ENCODE measurements at regions not wholly inside any gene's neighbourhood (a gene's known extent, or its start where the extent isn't known, plus 50 kb on each side); places are given as distances from the start of the nearest gene placed in this dataset.

DNA sequence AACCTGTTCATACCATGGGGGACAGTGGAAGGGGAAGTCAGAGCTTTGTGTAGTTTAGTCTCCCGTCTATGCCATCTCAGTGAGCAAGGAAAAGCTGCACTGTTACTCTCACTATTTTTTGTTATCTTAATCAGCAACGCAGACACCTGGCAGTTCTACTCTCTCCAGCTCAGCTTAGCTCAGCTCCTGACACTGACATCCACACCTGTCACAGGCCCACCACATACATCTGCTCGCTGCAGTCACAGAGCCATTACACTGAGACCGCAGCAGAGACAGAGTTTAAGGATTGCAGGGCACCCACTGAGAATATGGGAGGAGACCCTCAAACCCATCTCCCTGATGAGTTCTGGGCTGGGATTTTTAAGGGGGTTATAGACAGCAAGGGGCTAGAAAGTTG, 257.3 kb upstream of the AKR1E2 start:
- Mint-ChIP-seq H3K36me3 (no peaks in the 10 kb centered on the region), H3K27me3 (peaks cover 3 to 6% of the 10 kb centered on the region in 2 donors), H3K9me3 (no peaks in the 10 kb centered on the region), H3K4me3 (no peak overlapping the region), H3K27ac (no peak overlapping the region), H3K4me1 (no peaks in the 10 kb centered on the region)
- Histone ChIP-seq H3K9me3 (no peaks in the 10 kb centered on the region), H3K4me3 (ENCODE audit: control insufficient read depth in 1 of 2, extremely low read depth in 1 of 2, low read length in 1 of 2) (no peak overlapping the region), H3K27me3 (replicated peaks in 1 of 2; ENCODE audit: control insufficient read depth in 2 of 2, extremely low read depth in 1 of 2, insufficient read depth in 2 of 2, low read length in 1 of 2) (peaks cover 0 to 4% of the 10 kb centered on the region in 2 experiments), H3K36me3 (ENCODE audit: control insufficient read depth in 2 of 2, extremely low read depth in 1 of 2, insufficient read depth in 1 of 2, low read length in 1 of 2) (no peaks in the 10 kb centered on the region), H3K4me1 (ENCODE audit: control insufficient read depth in 1 of 2, extremely low read depth in 1 of 2, insufficient read depth in 2 of 2, low read length in 2 of 2) (no peaks in the 10 kb centered on the region), H3K27ac (ENCODE audit: low read length) (no peak overlapping the region)
- ATAC-seq (replicated peaks in 1 of 4), result no peak
- WGBS (ENCODE audit: insufficient coverage), result 50% methylated on average over 1 of the region's 4 CpGs
- ChIA-PET POLR2A (no interaction called here), CTCF (no interaction called here)
- no peak for DNase-seq

DNA sequence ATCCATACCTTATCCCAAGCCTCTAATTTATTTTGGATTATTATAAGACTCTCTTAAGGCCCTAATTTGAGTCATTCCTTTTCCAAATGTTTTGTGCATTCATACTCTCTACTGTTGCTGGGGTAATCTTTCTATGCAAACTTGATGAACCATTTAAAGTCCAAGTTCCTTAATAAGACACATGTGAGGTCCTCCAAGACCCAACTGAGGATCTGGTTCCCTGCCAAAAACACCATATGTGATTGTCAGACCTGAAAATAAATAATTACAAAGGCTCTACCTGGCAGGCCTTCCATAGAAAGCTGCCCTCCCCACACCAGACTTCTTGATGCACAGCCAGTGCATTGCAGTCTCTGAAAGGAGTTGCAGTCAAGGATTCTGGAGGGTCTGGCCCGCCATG, 257.9 kb upstream of the AKR1E2 start:
- Mint-ChIP-seq H3K27ac (no peak overlapping the region), H3K4me1 (no peaks in the 10 kb centered on the region), H3K36me3 (no peaks in the 10 kb centered on the region), H3K4me3 (no peak overlapping the region), H3K9me3 (no peaks in the 10 kb centered on the region), H3K27me3 (peaks cover 3 to 9% of the 10 kb centered on the region in 2 donors)
- DNase-seq (no peak), ATAC-seq (replicated peaks in 1 of 4) (no peak)
- peaks cover 0 to 3% of the 10 kb centered on the region in 2 experiments for H3K27me3 ChIP-seq (replicated peaks in 1 of 2; ENCODE audit: control insufficient read depth in 2 of 2, extremely low read depth in 1 of 2, insufficient read depth in 2 of 2, low read length in 1 of 2)
- H3K36me3 ChIP-seq (ENCODE audit: control insufficient read depth in 2 of 2, extremely low read depth in 1 of 2, insufficient read depth in 1 of 2, low read length in 1 of 2), result no peaks in the 10 kb centered on the region
- no peaks in the 10 kb centered on the region for H3K9me3 ChIP-seq
- no peaks in the 10 kb centered on the region for H3K4me1 ChIP-seq (ENCODE audit: control insufficient read depth in 1 of 2, extremely low read depth in 1 of 2, insufficient read depth in 2 of 2, low read length in 2 of 2)
- CTCF ChIA-PET, result no interaction called here
- no CpG with 5 or more reads among the region's 1 CpG for WGBS (ENCODE audit: insufficient coverage)
- POLR2A ChIA-PET, result no interaction called here
- H3K27ac ChIP-seq (ENCODE audit: low read length), result no peak overlapping the region
- no peak overlapping the region for H3K4me3 ChIP-seq (ENCODE audit: control insufficient read depth in 1 of 2, extremely low read depth in 1 of 2, low read length in 1 of 2)

DNA sequence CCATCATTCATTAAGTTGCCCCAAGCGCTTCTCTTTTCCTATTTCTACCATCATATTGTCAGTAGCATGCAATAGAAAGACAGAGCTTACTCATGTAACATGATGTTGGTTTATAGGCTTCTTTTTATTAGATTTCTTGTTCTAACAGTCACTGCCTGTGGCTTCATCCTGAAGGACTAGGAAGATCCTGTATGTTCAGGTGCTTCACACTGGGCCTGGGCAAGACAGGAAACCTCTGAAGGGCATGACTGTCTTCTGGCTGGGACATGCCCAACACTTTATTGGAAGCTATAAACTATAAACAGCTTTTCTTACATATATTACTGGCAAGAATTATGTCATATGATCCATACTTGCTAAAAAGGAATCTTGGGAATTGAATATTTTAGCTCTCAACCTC, 258.4 kb upstream of the AKR1E2 start:
- no peaks in the 10 kb centered on the region for H3K9me3 ChIP-seq
- no CpG with 5 or more reads among the region's 1 CpG for WGBS (ENCODE audit: insufficient coverage)
- H3K4me3 Mint-ChIP-seq, result no peak overlapping the region
- no peak overlapping the region for H3K27ac Mint-ChIP-seq
- ChIA-PET POLR2A (no interaction called here), CTCF (no interaction called here)
- peaks cover 0 to 3% of the 10 kb centered on the region in 2 experiments for H3K27me3 ChIP-seq (replicated peaks in 1 of 2; ENCODE audit: control insufficient read depth in 2 of 2, extremely low read depth in 1 of 2, insufficient read depth in 2 of 2, low read length in 1 of 2)
- ATAC-seq (replicated peaks in 1 of 4) (no peak), DNase-seq (no peak)
- no peak overlapping the region for H3K4me3 ChIP-seq (ENCODE audit: control insufficient read depth in 1 of 2, extremely low read depth in 1 of 2, low read length in 1 of 2)
- H3K36me3 Mint-ChIP-seq, result no peaks in the 10 kb centered on the region
- no peak overlapping the region for H3K27ac ChIP-seq (ENCODE audit: low read length)
- H3K36me3 ChIP-seq (ENCODE audit: control insufficient read depth in 2 of 2, extremely low read depth in 1 of 2, insufficient read depth in 1 of 2, low read length in 1 of 2), result no peaks in the 10 kb centered on the region
- no peaks in the 10 kb centered on the region for H3K9me3 Mint-ChIP-seq
- H3K4me1 Mint-ChIP-seq, result no peaks in the 10 kb centered on the region
- H3K4me1 ChIP-seq (ENCODE audit: control insufficient read depth in 1 of 2, extremely low read depth in 1 of 2, insufficient read depth in 2 of 2, low read length in 2 of 2), result no peaks in the 10 kb centered on the region
- H3K27me3 Mint-ChIP-seq, result peaks cover 3 to 10% of the 10 kb centered on the region in 2 donors

DNA sequence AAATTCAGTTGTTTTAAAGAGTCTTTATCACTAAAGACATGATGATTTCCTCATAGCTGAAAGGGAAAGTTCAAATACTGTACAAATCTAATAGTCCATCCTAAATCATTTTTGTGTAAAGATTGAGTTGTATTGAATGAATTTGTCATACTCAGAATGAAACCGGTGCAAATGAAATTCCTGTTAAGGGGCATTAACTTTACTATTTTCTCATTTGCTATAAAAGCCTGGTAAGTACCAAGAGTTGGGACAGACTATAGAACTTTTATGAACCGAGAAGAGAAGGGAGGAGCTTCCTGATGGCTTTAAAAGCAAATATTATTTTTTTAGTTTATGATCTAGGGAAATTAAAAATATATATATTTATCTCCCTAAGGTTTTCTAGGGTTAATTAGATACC, 260.0 kb upstream of the AKR1E2 start:
- peaks cover 0 to under 1% (median 0%) of the 10 kb centered on the region in 3 donors for H3K9me3 Mint-ChIP-seq
- CTCF ChIA-PET, result no interaction called here
- WGBS (ENCODE audit: insufficient coverage), result no CpG with 5 or more reads among the region's 2 CpGs
- H3K4me3 ChIP-seq (ENCODE audit: control insufficient read depth in 1 of 2, extremely low read depth in 1 of 2, low read length in 1 of 2), result no peak overlapping the region
- H3K4me3 Mint-ChIP-seq, result no peak overlapping the region
- H3K4me1 ChIP-seq (ENCODE audit: control insufficient read depth in 1 of 2, extremely low read depth in 1 of 2, insufficient read depth in 2 of 2, low read length in 2 of 2), result no peaks in the 10 kb centered on the region
- no peaks in the 10 kb centered on the region for H3K36me3 Mint-ChIP-seq
- H3K27ac ChIP-seq (ENCODE audit: low read length), result no peak overlapping the region
- H3K4me1 Mint-ChIP-seq, result no peaks in the 10 kb centered on the region
- peaks cover 0 to 3% of the 10 kb centered on the region in 2 experiments for H3K27me3 ChIP-seq (replicated peaks in 1 of 2; ENCODE audit: control insufficient read depth in 2 of 2, extremely low read depth in 1 of 2, insufficient read depth in 2 of 2, low read length in 1 of 2)
- peaks cover 5 to 8% of the 10 kb centered on the region in 2 donors for H3K27me3 Mint-ChIP-seq
- H3K27ac Mint-ChIP-seq, result no peak overlapping the region
- POLR2A ChIA-PET, result no interaction called here
- no peaks in the 10 kb centered on the region for H3K36me3 ChIP-seq (ENCODE audit: control insufficient read depth in 2 of 2, extremely low read depth in 1 of 2, insufficient read depth in 1 of 2, low read length in 1 of 2)
- ATAC-seq (replicated peaks in 1 of 4), result no peak
- DNase-seq, result no peak
- H3K9me3 ChIP-seq, result no peaks in the 10 kb centered on the region

DNA sequence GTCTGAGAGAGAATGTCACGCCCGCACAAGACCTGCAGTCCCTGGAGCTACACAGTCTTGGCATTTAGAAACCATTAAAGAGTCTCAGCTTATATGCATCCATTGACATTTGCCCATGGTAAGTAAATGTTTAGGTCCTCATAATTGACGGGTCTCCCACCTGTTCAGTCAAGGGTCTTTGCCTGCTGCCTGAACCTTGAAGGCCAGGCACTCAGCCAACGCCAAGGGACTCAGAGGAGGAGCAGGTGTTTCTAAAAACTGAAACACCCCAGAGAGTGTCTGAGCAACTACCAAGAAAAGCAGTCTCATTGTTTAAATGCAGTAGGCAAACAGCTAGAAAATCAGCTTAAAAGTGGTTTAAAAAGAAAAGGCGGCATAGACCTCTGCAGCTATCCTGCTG, 264.7 kb upstream of the AKR1E2 start:
- WGBS (ENCODE audit: insufficient coverage), result 79% methylated on average over 2 of the region's 5 CpGs
- CTCF ChIA-PET, result no interaction called here
- POLR2A ChIA-PET, result no interaction called here
- H3K9me3 ChIP-seq, result no peaks in the 10 kb centered on the region
- Mint-ChIP-seq H3K4me3 (no peak overlapping the region), H3K36me3 (no peaks in the 10 kb centered on the region), H3K27me3 (peaks cover 5 to 7% of the 10 kb centered on the region in 2 donors), H3K27ac (no peak overlapping the region), H3K9me3 (peaks cover 0 to 10% (median 5%) of the 10 kb centered on the region in 3 donors), H3K4me1 (no peaks in the 10 kb centered on the region)
- peaks cover 0 to 3% of the 10 kb centered on the region in 2 experiments for H3K27me3 ChIP-seq (replicated peaks in 1 of 2; ENCODE audit: control insufficient read depth in 2 of 2, extremely low read depth in 1 of 2, insufficient read depth in 2 of 2, low read length in 1 of 2)
- no peaks in the 10 kb centered on the region for H3K4me1 ChIP-seq (ENCODE audit: control insufficient read depth in 1 of 2, extremely low read depth in 1 of 2, insufficient read depth in 2 of 2, low read length in 2 of 2)
- no peak for ATAC-seq (replicated peaks in 1 of 4)
- H3K36me3 ChIP-seq (ENCODE audit: control insufficient read depth in 2 of 2, extremely low read depth in 1 of 2, insufficient read depth in 1 of 2, low read length in 1 of 2), result no peaks in the 10 kb centered on the region
- H3K27ac ChIP-seq (ENCODE audit: low read length), result no peak overlapping the region
- no peak overlapping the region for H3K4me3 ChIP-seq (ENCODE audit: control insufficient read depth in 1 of 2, extremely low read depth in 1 of 2, low read length in 1 of 2)
- DNase-seq, result no peak

DNA sequence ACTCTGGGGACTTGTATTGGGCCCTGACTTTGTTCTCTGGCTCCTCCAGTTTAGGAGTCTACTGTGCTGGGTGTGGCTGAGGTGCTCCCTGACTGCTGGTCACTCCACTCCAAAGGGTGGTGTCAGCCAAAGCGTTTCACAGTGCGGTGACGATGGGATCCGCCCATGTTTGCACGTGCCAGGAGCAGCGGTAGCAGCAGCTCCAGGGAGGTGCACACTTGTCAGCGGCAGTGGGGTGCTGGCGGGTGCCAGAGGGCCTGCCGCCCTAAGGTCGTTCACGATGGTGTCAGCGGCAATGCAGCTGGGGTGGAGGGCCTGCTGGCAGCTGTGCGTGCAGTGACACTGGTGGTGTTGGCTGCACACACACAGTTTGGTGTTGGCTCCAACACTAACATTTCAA, 268.5 kb upstream of the AKR1E2 start:
- Histone ChIP-seq H3K4me3 (ENCODE audit: control insufficient read depth in 1 of 2, extremely low read depth in 1 of 2, low read length in 1 of 2) (no peak overlapping the region), H3K27me3 (replicated peaks in 1 of 2; ENCODE audit: control insufficient read depth in 2 of 2, extremely low read depth in 1 of 2, insufficient read depth in 2 of 2, low read length in 1 of 2) (peaks cover 0 to 3% of the 10 kb centered on the region in 2 experiments), H3K36me3 (ENCODE audit: control insufficient read depth in 2 of 2, extremely low read depth in 1 of 2, insufficient read depth in 1 of 2, low read length in 1 of 2) (no peaks in the 10 kb centered on the region), H3K27ac (ENCODE audit: low read length) (no peak overlapping the region), H3K9me3 (no peaks in the 10 kb centered on the region), H3K4me1 (ENCODE audit: control insufficient read depth in 1 of 2, extremely low read depth in 1 of 2, insufficient read depth in 2 of 2, low read length in 2 of 2) (no peaks in the 10 kb centered on the region)
- ChIA-PET POLR2A (no interaction called here), CTCF (interaction anchor here in 1 of 2 donors (0.6 kb wide), 1 partner anchor 9 kb away, joined by 3 read pairs; no protein-coding TSS in a partner anchor)
- DNase-seq (no peak), ATAC-seq (replicated peaks in 1 of 4) (no peak)
- H3K27me3 Mint-ChIP-seq, result peaks cover 5% of the 10 kb centered on the region in 2 donors
- H3K27ac Mint-ChIP-seq, result no peak overlapping the region
- H3K4me1 Mint-ChIP-seq, result no peaks in the 10 kb centered on the region
- peaks cover 0 to 10% (median 5%) of the 10 kb centered on the region in 3 donors for H3K9me3 Mint-ChIP-seq
- 97% methylated on average over 13 of the region's 13 CpGs for WGBS (ENCODE audit: insufficient coverage)
- no peaks in the 10 kb centered on the region for H3K36me3 Mint-ChIP-seq
- no peak overlapping the region for H3K4me3 Mint-ChIP-seq

DNA sequence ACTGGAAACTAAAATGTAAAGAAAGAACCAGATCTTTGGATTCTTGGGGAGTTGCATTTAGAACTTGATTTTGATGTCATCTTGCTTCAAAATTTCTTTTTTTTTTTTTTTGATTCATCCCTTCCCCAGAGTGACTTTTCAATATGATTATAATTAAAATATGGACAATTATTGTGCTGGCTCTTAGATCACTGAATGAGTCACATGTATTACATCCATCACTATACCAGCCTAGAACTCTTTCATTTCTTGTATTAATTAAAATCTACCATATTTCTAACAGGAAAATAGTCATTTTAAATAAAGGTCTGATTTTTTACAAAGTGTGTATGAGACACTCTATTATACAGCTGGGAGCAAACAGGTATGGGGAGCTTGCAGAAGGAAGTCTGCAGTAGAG, 269.5 kb upstream of the AKR1E2 start:
- Mint-ChIP-seq H3K9me3 (peaks cover 0 to 10% (median 5%) of the 10 kb centered on the region in 3 donors), H3K27ac (no peak overlapping the region), H3K4me1 (no peaks in the 10 kb centered on the region), H3K4me3 (no peak overlapping the region), H3K36me3 (no peaks in the 10 kb centered on the region), H3K27me3 (peaks cover 0 to 7% of the 10 kb centered on the region in 2 donors)
- Histone ChIP-seq H3K27me3 (replicated peaks in 1 of 2; ENCODE audit: control insufficient read depth in 2 of 2, extremely low read depth in 1 of 2, insufficient read depth in 2 of 2, low read length in 1 of 2) (peaks cover 0 to 3% of the 10 kb centered on the region in 2 experiments), H3K4me1 (ENCODE audit: control insufficient read depth in 1 of 2, extremely low read depth in 1 of 2, insufficient read depth in 2 of 2, low read length in 2 of 2) (no peaks in the 10 kb centered on the region), H3K27ac (ENCODE audit: low read length) (no peak overlapping the region), H3K9me3 (no peaks in the 10 kb centered on the region), H3K36me3 (ENCODE audit: control insufficient read depth in 2 of 2, extremely low read depth in 1 of 2, insufficient read depth in 1 of 2, low read length in 1 of 2) (no peaks in the 10 kb centered on the region), H3K4me3 (ENCODE audit: control insufficient read depth in 1 of 2, extremely low read depth in 1 of 2, low read length in 1 of 2) (no peak overlapping the region)
- ATAC-seq (replicated peaks in 1 of 4), result no peak
- POLR2A ChIA-PET, result no interaction called here
- CTCF ChIA-PET, result no interaction called here
- DNase-seq, result no peak
